Thyroid gland (tissue), 4 donors: ENCODE measurements at regions not wholly inside any gene's neighbourhood (a gene's known extent, or its start where the extent isn't known, plus 50 kb on each side); places are given as distances from the start of the nearest gene placed in this dataset.

Source experiments
- POLR2A ChIP-seq, 2 donors: fragments of 450-650 bp; IDR thresholded peaks; one replicate each; pipeline ENCODE4 v1.6.1; 2017; ENCODE audit warnings: antibody characterized with exemption in 2 of 2, mild to moderate bottlenecking in 2 of 2, moderate library complexity in 1 of 2
- TF ChIP-seq, protein P1 (sequence below), 6 experiments: fragments of 200-600 bp in 3 of 6; fragments of 450-650 bp in 3 of 6; sonication (generic) in 3 of 6; IDR thresholded peaks; one replicate each; pipeline ENCODE4 v1.5.1; 2016 to 2019; ENCODE audit warnings: antibody characterized with exemption in 6 of 6, mild to moderate bottlenecking in 2 of 6, inconsistent platforms in 1 of 6, moderate library complexity in 1 of 6

DNA sequence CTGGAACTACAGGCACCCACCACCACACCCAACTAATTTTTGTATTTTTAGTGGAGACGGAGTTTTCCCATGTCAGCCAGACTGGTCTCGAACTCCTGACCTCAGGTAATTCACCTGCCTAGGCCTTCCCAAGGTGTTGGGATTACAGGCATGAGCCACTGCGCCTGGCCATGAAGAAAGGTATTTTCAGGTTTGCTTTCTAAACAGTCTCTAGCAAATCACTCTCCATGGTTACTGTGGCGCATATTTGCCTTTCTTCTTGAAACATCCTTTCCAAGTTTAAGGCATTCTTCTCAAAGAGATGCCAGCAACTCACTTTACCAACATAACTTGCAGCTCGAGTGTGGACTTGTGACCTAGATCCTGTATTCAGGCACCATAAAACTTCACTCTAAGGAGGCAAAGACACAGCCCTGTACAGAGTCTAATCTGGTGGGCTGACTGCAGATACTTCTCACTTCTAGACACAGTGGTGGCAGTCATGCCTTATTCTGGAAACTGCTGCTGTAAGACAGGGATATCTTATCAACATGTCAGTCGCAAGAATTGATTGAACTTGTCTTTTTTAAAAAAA is 461.4 kb upstream of the TSHZ3 start:
- TF ChIP-seq, protein P1, sequence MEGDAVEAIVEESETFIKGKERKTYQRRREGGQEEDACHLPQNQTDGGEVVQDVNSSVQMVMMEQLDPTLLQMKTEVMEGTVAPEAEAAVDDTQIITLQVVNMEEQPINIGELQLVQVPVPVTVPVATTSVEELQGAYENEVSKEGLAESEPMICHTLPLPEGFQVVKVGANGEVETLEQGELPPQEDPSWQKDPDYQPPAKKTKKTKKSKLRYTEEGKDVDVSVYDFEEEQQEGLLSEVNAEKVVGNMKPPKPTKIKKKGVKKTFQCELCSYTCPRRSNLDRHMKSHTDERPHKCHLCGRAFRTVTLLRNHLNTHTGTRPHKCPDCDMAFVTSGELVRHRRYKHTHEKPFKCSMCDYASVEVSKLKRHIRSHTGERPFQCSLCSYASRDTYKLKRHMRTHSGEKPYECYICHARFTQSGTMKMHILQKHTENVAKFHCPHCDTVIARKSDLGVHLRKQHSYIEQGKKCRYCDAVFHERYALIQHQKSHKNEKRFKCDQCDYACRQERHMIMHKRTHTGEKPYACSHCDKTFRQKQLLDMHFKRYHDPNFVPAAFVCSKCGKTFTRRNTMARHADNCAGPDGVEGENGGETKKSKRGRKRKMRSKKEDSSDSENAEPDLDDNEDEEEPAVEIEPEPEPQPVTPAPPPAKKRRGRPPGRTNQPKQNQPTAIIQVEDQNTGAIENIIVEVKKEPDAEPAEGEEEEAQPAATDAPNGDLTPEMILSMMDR (IDR thresholded peaks at IDR 0.05), result no peak
- TF ChIP-seq POLR2A (IDR thresholded peaks at IDR 0.05), result no peak
